HEK293 (cell line): ENCODE measurements at regions not wholly inside any gene's neighbourhood (a gene's known extent, or its start where the extent isn't known, plus 50 kb on each side); places are given as distances from the start of the nearest gene placed in this dataset.

ENCODE experiments used
- CTCF ChIA-PET: fragments of 350-600 bp; formaldehyde crosslinking; extraction: SDS; loops from one replicate; lab custom pipeline; 2021; ENCODE audit warnings: antibody characterized with exemption; lab: Yijun Ruan, JAX
- POLR2A ChIA-PET: fragments of 300-600 bp; formaldehyde crosslinking; extraction: SDS; loops from one replicate; lab custom pipeline; 2020; ENCODE audit warnings: antibody characterized with exemption, inconsistent platforms; lab: Yijun Ruan, JAX
- H3K27ac ChIP-seq: fragments of 200-500 bp; sonication (Bioruptor generic); 2 replicates; pipeline ENCODE4 v1.5.1; 2014; ENCODE audit warnings: low read depth, low read length, control low read depth, inconsistent platforms; ENCODE audit errors: extremely low read depth
- H3K36me3 ChIP-seq, 2 experiments: fragments of 200-500 bp in 1 of 2; sonication (Bioruptor generic) in 1 of 2; 1 replicate in 1 of 2; 2 replicates in 1 of 2; pipeline ENCODE4 v1.5.1; 2014 to 2017; ENCODE audit warnings: inconsistent platforms in 2 of 2, low read length in 2 of 2; ENCODE audit not compliant: control insufficient read depth in 2 of 2, insufficient read depth in 1 of 2
- H3K4me1 ChIP-seq: fragments of 200-500 bp; sonication (Bioruptor generic); 2 replicates; pipeline ENCODE4 v1.5.1; 2014; ENCODE audit warnings: mild to moderate bottlenecking, low read length, inconsistent platforms; ENCODE audit not compliant: control insufficient read depth, insufficient read depth
- H3K4me3 ChIP-seq: 2 replicates; pipeline ENCODE4 v1.5.1; 2011; ENCODE audit warnings: low read depth, mild to moderate bottlenecking, control low read depth, low read length, moderate library complexity
- H3K9me3 ChIP-seq: fragments of 200-500 bp; sonication (Bioruptor generic); 2 replicates; pipeline ENCODE4 v1.5.1; 2014; ENCODE audit warnings: low read depth, low read length, inconsistent platforms; ENCODE audit not compliant: control insufficient read depth, insufficient read depth
- BCL6B ChIP-seq: fragments of 450-650 bp; formaldehyde crosslinking; IDR thresholded peaks from 2 replicates; pipeline ENCODE4 v1.5.1; 2017; ENCODE audit warnings: missing biosample characterization, missing genetic modification characterization
- HOXC10 ChIP-seq: sonication (generic); formaldehyde crosslinking; IDR thresholded peaks from 2 replicates; pipeline ENCODE4 v1.8.1; 2023; ENCODE audit warnings: mild to moderate bottlenecking, missing genetic modification reagents
- HOXD13 ChIP-seq: sonication (generic); formaldehyde crosslinking; IDR thresholded peaks from 2 replicates; pipeline ENCODE4 v1.8.0; 2022; ENCODE audit warnings: missing genetic modification reagents, borderline replicate concordance
- MYNN ChIP-seq: fragments of 450-650 bp; formaldehyde crosslinking; IDR thresholded peaks from 2 replicates; pipeline ENCODE4 v1.5.1; 2016; ENCODE audit warnings: missing biosample characterization, missing genetic modification characterization, borderline replicate concordance
- TCF7L2 ChIP-seq: IDR thresholded peaks from 2 replicates; pipeline ENCODE4 v1.6.1; 2011; ENCODE audit warnings: low read depth, mild to moderate bottlenecking, inconsistent platforms, low read length, moderate library complexity, borderline replicate concordance
- ZBTB7A ChIP-seq: fragments of 450-650 bp; formaldehyde crosslinking; IDR thresholded peaks from 2 replicates; pipeline ENCODE4 v1.5.1; 2016; ENCODE audit warnings: low read depth, missing biosample characterization, missing genetic modification characterization
- ZFP37 ChIP-seq: fragments of 450-650 bp; formaldehyde crosslinking; IDR thresholded peaks from 2 replicates; pipeline ENCODE4 v1.5.1; 2016; ENCODE audit warnings: missing biosample characterization, missing genetic modification characterization
- ZNF148 ChIP-seq: fragments of 450-650 bp; formaldehyde crosslinking; IDR thresholded peaks from 2 replicates; pipeline ENCODE4 v1.5.0; 2017; ENCODE audit warnings: missing biosample characterization, missing genetic modification characterization, borderline replicate concordance
- ZNF274 ChIP-seq, 2 experiments: fragments of 200-500 bp in 1 of 2; fragments of 450-650 bp in 1 of 2; sonication (Bioruptor generic) in 1 of 2; formaldehyde crosslinking in 1 of 2; IDR thresholded peaks; 2 replicates each; pipeline versions ENCODE4 v1.5.1 to v1.6.1; 2014 to 2016; ENCODE audit warnings: borderline replicate concordance in 1 of 2, inconsistent platforms in 1 of 2, low read length in 1 of 2, missing biosample characterization in 1 of 2, missing genetic modification characterization in 1 of 2
- ZNF292 ChIP-seq: fragments of 450-650 bp; formaldehyde crosslinking; IDR thresholded peaks from 2 replicates; pipeline ENCODE4 v1.5.1; 2016; ENCODE audit warnings: low read depth, missing biosample characterization, missing genetic modification characterization, borderline replicate concordance
- ZNF488 ChIP-seq: fragments of 450-650 bp; formaldehyde crosslinking; IDR thresholded peaks from 2 replicates; pipeline ENCODE4 v1.5.1; 2016; ENCODE audit warnings: missing biosample characterization, missing genetic modification characterization
- ZNF585B ChIP-seq: fragments of 450-650 bp; formaldehyde crosslinking; IDR thresholded peaks from 2 replicates; pipeline ENCODE4 v1.5.1; 2016; ENCODE audit warnings: missing biosample characterization, missing genetic modification characterization
- ZNF600 ChIP-seq: fragments of 450-650 bp; formaldehyde crosslinking; IDR thresholded peaks from 2 replicates; pipeline ENCODE4 v1.5.1; 2016; ENCODE audit warnings: missing biosample characterization, missing genetic modification characterization
- ZNF623 ChIP-seq: fragments of 450-650 bp; formaldehyde crosslinking; IDR thresholded peaks from 2 replicates; pipeline ENCODE4 v1.5.1; 2016; ENCODE audit warnings: missing biosample characterization, missing genetic modification characterization
- ZNF664 ChIP-seq: fragments of 450-650 bp; formaldehyde crosslinking; IDR thresholded peaks from 2 replicates; pipeline ENCODE4 v1.5.1; 2016; ENCODE audit warnings: missing biosample characterization, missing genetic modification characterization
- ZNF670 ChIP-seq: fragments of 450-650 bp; formaldehyde crosslinking; IDR thresholded peaks from 2 replicates; pipeline ENCODE4 v1.5.1; 2016; ENCODE audit warnings: missing biosample characterization, missing genetic modification characterization, low read depth
- ZNF747 ChIP-seq: fragments of 450-650 bp; formaldehyde crosslinking; IDR thresholded peaks from 2 replicates; pipeline ENCODE4 v1.5.1; 2016; ENCODE audit warnings: missing biosample characterization, missing genetic modification characterization
- ZNF843 ChIP-seq: fragments of 450-650 bp; formaldehyde crosslinking; IDR thresholded peaks from 2 replicates; pipeline ENCODE4 v1.5.1; 2016; ENCODE audit warnings: missing biosample characterization, missing genetic modification characterization
- ZSCAN23 ChIP-seq: fragments of 450-650 bp; formaldehyde crosslinking; IDR thresholded peaks from 2 replicates; pipeline ENCODE4 v1.5.1; 2016; ENCODE audit warnings: missing biosample characterization, missing genetic modification characterization
- ZSCAN30 ChIP-seq: fragments of 450-650 bp; IDR thresholded peaks from 2 replicates; pipeline ENCODE4 v1.5.1; 2018; ENCODE audit warnings: missing biosample characterization, mild to moderate bottlenecking, missing genetic modification characterization, moderate library complexity
- TF ChIP-seq, protein P1 (sequence below): fragments of 450-650 bp; IDR thresholded peaks from 2 replicates; pipeline ENCODE4 v1.5.1; 2018; ENCODE audit warnings: missing biosample characterization, mild to moderate bottlenecking, missing genetic modification characterization
- TF ChIP-seq, protein P2 (sequence below): fragments of 450-650 bp; formaldehyde crosslinking; IDR thresholded peaks from 2 replicates; pipeline ENCODE4 v1.5.1; 2016; ENCODE audit warnings: missing biosample characterization, missing genetic modification characterization
- TF ChIP-seq, protein P3 (sequence below): fragments of 450-650 bp; formaldehyde crosslinking; IDR thresholded peaks from 2 replicates; pipeline ENCODE4 v1.5.1; 2017; ENCODE audit warnings: missing biosample characterization, missing genetic modification characterization

DNA sequence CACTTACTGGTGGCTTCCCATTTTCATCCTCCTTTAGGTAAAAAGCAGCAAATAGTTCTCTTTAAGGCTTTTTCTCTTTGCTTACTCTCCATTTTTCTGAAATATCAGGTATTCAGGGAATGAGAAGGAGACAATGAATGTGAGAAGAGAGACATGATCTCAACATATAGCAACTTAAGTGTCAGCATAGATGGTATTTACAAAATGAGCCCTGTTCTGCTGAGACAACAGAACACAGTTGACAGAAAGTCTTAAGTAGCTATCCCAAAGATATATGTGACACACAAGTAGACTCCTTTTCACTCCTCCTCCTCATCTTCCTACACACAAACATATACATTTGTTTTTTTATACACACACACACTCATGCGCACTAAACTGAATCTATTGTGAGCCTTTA lies 649.3 kb upstream of the WWC1 start (continued):
- TF ChIP-seq, protein P1, sequence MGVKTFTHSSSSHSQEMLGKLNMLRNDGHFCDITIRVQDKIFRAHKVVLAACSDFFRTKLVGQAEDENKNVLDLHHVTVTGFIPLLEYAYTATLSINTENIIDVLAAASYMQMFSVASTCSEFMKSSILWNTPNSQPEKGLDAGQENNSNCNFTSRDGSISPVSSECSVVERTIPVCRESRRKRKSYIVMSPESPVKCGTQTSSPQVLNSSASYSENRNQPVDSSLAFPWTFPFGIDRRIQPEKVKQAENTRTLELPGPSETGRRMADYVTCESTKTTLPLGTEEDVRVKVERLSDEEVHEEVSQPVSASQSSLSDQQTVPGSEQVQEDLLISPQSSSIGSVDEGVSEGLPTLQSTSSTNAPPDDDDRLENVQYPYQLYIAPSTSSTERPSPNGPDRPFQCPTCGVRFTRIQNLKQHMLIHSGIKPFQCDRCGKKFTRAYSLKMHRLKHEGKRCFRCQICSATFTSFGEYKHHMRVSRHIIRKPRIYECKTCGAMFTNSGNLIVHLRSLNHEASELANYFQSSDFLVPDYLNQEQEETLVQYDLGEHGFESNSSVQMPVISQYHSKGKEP (tag by site-specific recombination): no peak
- TF ChIP-seq HOXD13 (CRISPR knock-in tag): no peak
- no peak for TF ChIP-seq TCF7L2
- no peak for TF ChIP-seq ZSCAN30 (tag by site-specific recombination)
- no peak for TF ChIP-seq ZNF600
- no peak for TF ChIP-seq ZNF843 (tag by site-specific recombination)
- no peak for TF ChIP-seq ZNF488 (tag by site-specific recombination)
- no peak for TF ChIP-seq ZFP37
- no peak for TF ChIP-seq ZNF623

DNA sequence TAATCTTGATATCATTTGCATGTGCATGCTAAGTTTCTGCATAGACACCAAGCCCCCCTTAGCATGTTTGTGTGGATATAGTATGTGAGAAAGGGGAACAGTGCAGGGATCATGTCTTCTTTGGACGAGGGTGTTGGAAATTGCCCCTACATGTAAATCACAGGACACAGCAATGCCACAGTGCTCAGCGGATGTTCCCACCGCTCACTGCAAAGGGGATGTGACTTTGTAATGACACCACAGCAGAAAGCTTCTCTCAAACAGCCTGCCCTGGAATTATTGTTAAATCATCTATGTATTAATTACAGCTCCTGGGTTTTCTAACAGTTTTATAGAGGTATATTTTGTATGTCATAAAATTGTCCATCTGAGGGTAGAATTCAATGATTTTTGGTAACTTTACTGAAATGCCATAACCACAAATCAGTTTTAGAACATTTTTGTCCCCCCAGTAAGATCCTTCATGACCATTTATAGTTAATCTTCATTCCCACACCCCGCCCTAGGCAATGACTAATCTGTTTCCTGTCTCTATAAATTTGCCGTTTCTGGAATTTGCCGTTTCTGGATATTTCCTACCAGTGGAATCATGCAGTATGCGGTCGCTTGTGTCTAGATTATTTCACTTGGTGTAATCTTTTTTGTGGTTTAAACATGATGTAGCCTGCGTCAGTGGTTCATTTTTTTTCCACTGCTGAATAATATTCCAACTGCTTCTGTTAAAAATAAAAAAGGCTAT lies 648.5 kb upstream of the WWC1 start:
- TF ChIP-seq ZNF585B (tag by site-specific recombination): no peak
- H3K36me3 ChIP-seq: no peaks in the 10 kb centered on the region
- CTCF ChIA-PET: interaction anchor here (0.7 to 1.2 kb wide), 2 partner anchors 183 to 594 kb away, joined by 3 to 6 read pairs; no protein-coding TSS in a partner anchor
- H3K27ac ChIP-seq: no peak overlapping the region
- no peak overlapping the region for H3K4me3 ChIP-seq
- no peaks in the 10 kb centered on the region for H3K9me3 ChIP-seq
- no peaks in the 10 kb centered on the region for H3K4me1 ChIP-seq
- POLR2A ChIA-PET: no interaction called here

- Histone ChIP-seq H3K4me1 (no peaks in the 10 kb centered on the region), H3K36me3 (no peaks in the 10 kb centered on the region), H3K9me3 (no peaks in the 10 kb centered on the region), H3K4me3 (no peak overlapping the region), H3K27ac (no peak overlapping the region)
- CTCF ChIA-PET: no interaction called here
- POLR2A ChIA-PET: no interaction called here
- TF ChIP-seq ZNF664 (tag by site-specific recombination): no peak
- TF ChIP-seq ZNF670 (tag by site-specific recombination): no peak
- TF ChIP-seq ZNF747 (tag by site-specific recombination): no peak
- TF ChIP-seq BCL6B (tag by site-specific recombination): no peak
- no peak for TF ChIP-seq MYNN
- TF ChIP-seq ZNF148: no peak
- TF ChIP-seq, protein P2, sequence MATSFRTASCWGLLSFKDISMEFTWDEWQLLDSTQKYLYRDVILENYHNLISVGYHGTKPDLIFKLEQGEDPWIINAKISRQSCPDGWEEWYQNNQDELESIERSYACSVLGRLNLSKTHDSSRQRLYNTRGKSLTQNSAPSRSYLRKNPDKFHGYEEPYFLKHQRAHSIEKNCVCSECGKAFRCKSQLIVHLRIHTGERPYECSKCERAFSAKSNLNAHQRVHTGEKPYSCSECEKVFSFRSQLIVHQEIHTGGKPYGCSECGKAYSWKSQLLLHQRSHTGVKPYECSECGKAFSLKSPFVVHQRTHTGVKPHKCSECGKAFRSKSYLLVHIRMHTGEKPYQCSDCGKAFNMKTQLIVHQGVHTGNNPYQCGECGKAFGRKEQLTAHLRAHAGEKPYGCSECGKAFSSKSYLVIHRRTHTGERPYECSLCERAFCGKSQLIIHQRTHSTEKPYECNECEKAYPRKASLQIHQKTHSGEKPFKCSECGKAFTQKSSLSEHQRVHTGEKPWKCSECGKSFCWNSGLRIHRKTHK: no peak
- no peak for TF ChIP-seq ZNF292 (tag by site-specific recombination)
- no peak for TF ChIP-seq ZNF274 (IDR thresholded peaks at IDR 0.05; ENCODE audit: low read length)
- TF ChIP-seq ZNF274 (tag by site-specific recombination; IDR thresholded peaks at IDR 0.05; ENCODE audit: borderline replicate concordance): no peak
- TF ChIP-seq, protein P3, sequence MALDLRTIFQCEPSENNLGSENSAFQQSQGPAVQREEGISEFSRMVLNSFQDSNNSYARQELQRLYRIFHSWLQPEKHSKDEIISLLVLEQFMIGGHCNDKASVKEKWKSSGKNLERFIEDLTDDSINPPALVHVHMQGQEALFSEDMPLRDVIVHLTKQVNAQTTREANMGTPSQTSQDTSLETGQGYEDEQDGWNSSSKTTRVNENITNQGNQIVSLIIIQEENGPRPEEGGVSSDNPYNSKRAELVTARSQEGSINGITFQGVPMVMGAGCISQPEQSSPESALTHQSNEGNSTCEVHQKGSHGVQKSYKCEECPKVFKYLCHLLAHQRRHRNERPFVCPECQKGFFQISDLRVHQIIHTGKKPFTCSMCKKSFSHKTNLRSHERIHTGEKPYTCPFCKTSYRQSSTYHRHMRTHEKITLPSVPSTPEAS (tag by site-specific recombination): no peak
- no peak for TF ChIP-seq ZBTB7A (tag by site-specific recombination)
- TF ChIP-seq HOXC10: no peak
- TF ChIP-seq ZSCAN23 (tag by site-specific recombination): no peak
Measured at GRCh38 chr5:167643631-167644280, 647.7 kb upstream of the WWC1 start.
